ENCODE measurements at regions not wholly inside any gene's neighbourhood (a gene's known extent, or its start where the extent isn't known, plus 50 kb on each side); places are given as distances from the start of the nearest gene placed in this dataset.

DNA sequence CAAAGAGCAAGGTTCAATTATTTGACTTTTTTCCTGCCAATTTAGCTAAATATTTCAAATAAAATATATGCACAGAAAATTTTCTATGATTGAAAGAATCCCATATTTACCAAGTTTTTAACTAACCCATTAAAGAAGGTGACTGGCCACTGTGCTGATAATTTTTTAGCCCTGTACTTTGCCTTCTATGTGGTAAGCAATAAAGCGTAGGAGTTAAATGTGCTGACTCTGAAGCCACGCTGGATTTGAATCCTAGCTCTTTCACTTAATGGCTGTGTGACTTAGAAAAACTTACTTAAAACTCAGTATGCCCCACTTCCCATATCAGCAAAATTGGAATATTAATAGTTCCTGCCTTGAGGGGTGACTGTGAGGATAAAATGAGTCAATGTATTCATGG is 82.1 kb downstream of the NEUROD6 start:
- intact Hi-C loops (cut with micrococcal nuclease), result no loop called here
- CTCF ChIA-PET, result no interaction called here
- WGBS (ENCODE audit: insufficient coverage), result no CpG with 5 or more reads among the region's 2 CpGs

DNA sequence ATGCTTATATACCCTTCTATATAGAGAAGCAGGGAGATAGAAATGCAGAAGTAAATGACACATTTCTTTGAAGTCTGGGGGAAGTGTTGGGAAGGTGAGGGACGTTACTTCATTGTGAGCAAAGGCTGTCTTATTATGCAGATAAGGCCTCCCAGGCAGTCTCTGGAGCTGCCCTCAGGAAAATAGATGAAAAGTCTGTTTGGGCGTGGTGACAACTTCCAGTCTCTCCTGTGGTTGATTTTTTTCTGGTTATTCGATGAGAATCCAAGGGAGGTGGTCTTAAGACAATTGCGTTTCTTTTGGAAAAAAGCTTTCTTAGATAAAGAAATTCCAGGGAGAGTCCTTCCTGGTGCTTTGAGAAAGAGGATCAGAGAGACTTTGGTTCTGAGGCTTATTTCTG is 84.0 kb downstream of the NEUROD6 start:
- ChIA-PET POLR2A (no interaction called here), CTCF (no interaction called here)
- Histone ChIP-seq H3K9me3 (ENCODE audit: control extremely low read depth in 1 of 3, control insufficient read depth in 2 of 3, insufficient read depth in 1 of 3, low read length in 2 of 3) (no peaks in the 10 kb centered on the region), H3K36me3 (replicated peaks in 1 of 2; ENCODE audit: control extremely low read depth in 1 of 2, control insufficient read depth in 1 of 2, extremely low read depth in 1 of 2, insufficient read depth in 2 of 2, low read length in 1 of 2) (no peaks in the 10 kb centered on the region), H3K27me3 (replicated peaks in 1 of 4; ENCODE audit: control extremely low read depth in 1 of 4, control insufficient read depth in 3 of 4, insufficient read depth in 4 of 4, low read length in 3 of 4) (no peaks in the 10 kb centered on the region), H3K79me2 (ENCODE audit: control insufficient read depth, insufficient read depth, low read length) (no peaks in the 10 kb centered on the region), H3K4me1 (ENCODE audit: control insufficient read depth in 2 of 2, insufficient read depth in 2 of 2, low read length in 2 of 2) (no peaks in the 10 kb centered on the region), H3K9ac (ENCODE audit: low read length) (no peak overlapping the region), H4K20me1 (ENCODE audit: control insufficient read depth, insufficient read depth, low read length, poor library complexity, severe bottlenecking) (no peaks in the 10 kb centered on the region), H3K4me3 (ENCODE audit: control extremely low read depth in 1 of 5, extremely low read depth in 1 of 5, insufficient read depth in 1 of 5, low read depth in 2 of 5, low read length in 4 of 5) (no peak overlapping the region), H3K27ac (ENCODE audit: low read length in 2 of 2) (no peak overlapping the region), H2AFZ (ENCODE audit: insufficient read depth, low read depth, low read length, poor library complexity, severe bottlenecking) (no peak overlapping the region), H3K4me2 (replicated peaks; ENCODE audit: low read depth, low read length, poor library complexity, severe bottlenecking) (no peak overlapping the region)
- TF ChIP-seq, protein P1, sequence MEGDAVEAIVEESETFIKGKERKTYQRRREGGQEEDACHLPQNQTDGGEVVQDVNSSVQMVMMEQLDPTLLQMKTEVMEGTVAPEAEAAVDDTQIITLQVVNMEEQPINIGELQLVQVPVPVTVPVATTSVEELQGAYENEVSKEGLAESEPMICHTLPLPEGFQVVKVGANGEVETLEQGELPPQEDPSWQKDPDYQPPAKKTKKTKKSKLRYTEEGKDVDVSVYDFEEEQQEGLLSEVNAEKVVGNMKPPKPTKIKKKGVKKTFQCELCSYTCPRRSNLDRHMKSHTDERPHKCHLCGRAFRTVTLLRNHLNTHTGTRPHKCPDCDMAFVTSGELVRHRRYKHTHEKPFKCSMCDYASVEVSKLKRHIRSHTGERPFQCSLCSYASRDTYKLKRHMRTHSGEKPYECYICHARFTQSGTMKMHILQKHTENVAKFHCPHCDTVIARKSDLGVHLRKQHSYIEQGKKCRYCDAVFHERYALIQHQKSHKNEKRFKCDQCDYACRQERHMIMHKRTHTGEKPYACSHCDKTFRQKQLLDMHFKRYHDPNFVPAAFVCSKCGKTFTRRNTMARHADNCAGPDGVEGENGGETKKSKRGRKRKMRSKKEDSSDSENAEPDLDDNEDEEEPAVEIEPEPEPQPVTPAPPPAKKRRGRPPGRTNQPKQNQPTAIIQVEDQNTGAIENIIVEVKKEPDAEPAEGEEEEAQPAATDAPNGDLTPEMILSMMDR (IDR thresholded peaks at IDR 0.05), result no peak
- TF ChIP-seq EZH2 (IDR thresholded peaks at IDR 0.05; ENCODE audit: borderline replicate concordance, insufficient read depth, low read depth, low read length, poor library complexity, severe bottlenecking), result no peak
- Mint-ChIP-seq H3K27ac (no peak overlapping the region), H3K27me3 (peaks cover 4% of the 10 kb centered on the region), H3K4me3 (no peak overlapping the region), H3K9me3 (ENCODE audit: insufficient read depth) (no peaks in the 10 kb centered on the region), H3K4me1 (no peaks in the 10 kb centered on the region)
- ATAC-seq (ENCODE audit: low read depth) (no peak), DNase-seq (no peak)
- 61% methylated on average over 2 of the region's 4 CpGs for WGBS (ENCODE audit: insufficient coverage)
- intact Hi-C loops (cut with micrococcal nuclease), result no loop called here

More for the DNA sequence above, 82.1 kb downstream of the NEUROD6 start:
- no peak for ATAC-seq (ENCODE audit: low read depth)
- Histone ChIP-seq H3K4me2 (replicated peaks; ENCODE audit: low read depth, low read length, poor library complexity, severe bottlenecking) (no peak overlapping the region), H3K27ac (ENCODE audit: low read length in 2 of 2) (no peak overlapping the region), H3K4me1 (ENCODE audit: control insufficient read depth in 2 of 2, insufficient read depth in 2 of 2, low read length in 2 of 2) (no peaks in the 10 kb centered on the region), H4K20me1 (ENCODE audit: control insufficient read depth, insufficient read depth, low read length, poor library complexity, severe bottlenecking) (no peaks in the 10 kb centered on the region), H3K36me3 (replicated peaks in 1 of 2; ENCODE audit: control extremely low read depth in 1 of 2, control insufficient read depth in 1 of 2, extremely low read depth in 1 of 2, insufficient read depth in 2 of 2, low read length in 1 of 2) (no peaks in the 10 kb centered on the region), H3K9ac (ENCODE audit: low read length) (no peak overlapping the region), H3K79me2 (ENCODE audit: control insufficient read depth, insufficient read depth, low read length) (no peaks in the 10 kb centered on the region), H3K9me3 (ENCODE audit: control extremely low read depth in 1 of 3, control insufficient read depth in 2 of 3, insufficient read depth in 1 of 3, low read length in 2 of 3) (no peaks in the 10 kb centered on the region), H3K4me3 (ENCODE audit: control extremely low read depth in 1 of 5, extremely low read depth in 1 of 5, insufficient read depth in 1 of 5, low read depth in 2 of 5, low read length in 4 of 5) (no peak overlapping the region), H2AFZ (ENCODE audit: insufficient read depth, low read depth, low read length, poor library complexity, severe bottlenecking) (no peak overlapping the region), H3K27me3 (replicated peaks in 1 of 4; ENCODE audit: control extremely low read depth in 1 of 4, control insufficient read depth in 3 of 4, insufficient read depth in 4 of 4, low read length in 3 of 4) (no peaks in the 10 kb centered on the region)
- H3K27me3 Mint-ChIP-seq, result peaks cover 4% of the 10 kb centered on the region
- H3K27ac Mint-ChIP-seq, result no peak overlapping the region
- POLR2A ChIA-PET, result no interaction called here
- H3K9me3 Mint-ChIP-seq (ENCODE audit: insufficient read depth), result no peaks in the 10 kb centered on the region
- no peaks in the 10 kb centered on the region for H3K4me1 Mint-ChIP-seq
- TF ChIP-seq, protein P1 (IDR thresholded peaks at IDR 0.05), result no peak
- no peak for TF ChIP-seq EZH2 (IDR thresholded peaks at IDR 0.05; ENCODE audit: borderline replicate concordance, insufficient read depth, low read depth, low read length, poor library complexity, severe bottlenecking)
- H3K4me3 Mint-ChIP-seq, result no peak overlapping the region
- no peak for DNase-seq

All from B cell (primary cell).